Mesendoderm (in vitro differentiated cells): ENCODE measurements at regions not wholly inside any gene's neighbourhood (a gene's known extent, or its start where the extent isn't known, plus 50 kb on each side); places are given as distances from the start of the nearest gene placed in this dataset.
A peak's percentile ranks its signal among the peaks of the same experiment; 100 is the strongest.

Experiments used
- DNase-seq: peaks from one replicate; pipeline ENCODE4 v3.0.0; 2013
- H2AK5ac ChIP-seq: 2 replicates; pipeline ENCODE4 v1.6.1; 2013; ENCODE audit warnings: low read length, inconsistent platforms
- H2BK120ac ChIP-seq: 2 replicates; pipeline ENCODE4 v1.6.1; 2013; ENCODE audit warnings: low read depth, mild to moderate bottlenecking, low read length, moderate library complexity, mixed read lengths
- H2BK15ac ChIP-seq: replicated peaks from 2 replicates; pipeline ENCODE4 v1.6.1; 2013; ENCODE audit warnings: low read depth, mild to moderate bottlenecking, moderate library complexity
- H2BK5ac ChIP-seq: 2 replicates; pipeline ENCODE4 v1.6.1; 2013; ENCODE audit warnings: low read length, inconsistent platforms
- H3K18ac ChIP-seq: 2 replicates; pipeline ENCODE4 v1.6.1; 2013; ENCODE audit warnings: mild to moderate bottlenecking, low read length, mixed read lengths
- H3K23ac ChIP-seq: one replicate; pipeline ENCODE4 v1.6.1; 2013; ENCODE audit warnings: low read length
- H3K27ac ChIP-seq: 2 replicates; pipeline ENCODE4 v1.5.1; 2013; ENCODE audit warnings: low read depth, mild to moderate bottlenecking, inconsistent platforms, low read length, moderate library complexity
- H3K27me3 ChIP-seq: 2 replicates; pipeline ENCODE4 v1.6.1; 2013; ENCODE audit warnings: low read length, control low read depth, mild to moderate bottlenecking, inconsistent platforms; ENCODE audit not compliant: insufficient read depth, poor library complexity
- H3K36me3 ChIP-seq: 2 replicates; pipeline ENCODE4 v1.6.1; 2013; ENCODE audit warnings: low read length, inconsistent platforms; ENCODE audit not compliant: control insufficient read depth, insufficient read depth
- H3K4ac ChIP-seq: one replicate; pipeline ENCODE4 v1.6.1; 2013; ENCODE audit warnings: low read depth, mild to moderate bottlenecking, low read length, moderate library complexity
- H3K4me1 ChIP-seq: 2 replicates; pipeline ENCODE4 v1.6.1; 2013; ENCODE audit warnings: low read depth, low read length, inconsistent platforms; ENCODE audit not compliant: control insufficient read depth
- H3K4me2 ChIP-seq: 2 replicates; pipeline ENCODE4 v1.6.1; 2013; ENCODE audit warnings: low read length
- H3K4me3 ChIP-seq: 2 replicates; pipeline ENCODE4 v1.5.1; 2013; ENCODE audit warnings: mild to moderate bottlenecking, low read length
- H3K56ac ChIP-seq: one replicate; pipeline ENCODE4 v1.6.1; 2013; ENCODE audit warnings: low read length
- H3K79me1 ChIP-seq: 2 replicates; pipeline ENCODE4 v1.6.1; 2013; ENCODE audit warnings: low read length, inconsistent platforms
- H3K79me2 ChIP-seq: 2 replicates; pipeline ENCODE4 v1.6.1; 2013; ENCODE audit warnings: mild to moderate bottlenecking, low read length; ENCODE audit not compliant: control insufficient read depth, insufficient read depth
- H3K9ac ChIP-seq: 2 replicates; pipeline ENCODE4 v1.6.1; 2013; ENCODE audit warnings: low read length, inconsistent platforms
- H4K5ac ChIP-seq: one replicate; pipeline ENCODE4 v1.6.1; 2013; ENCODE audit warnings: low read length
- H4K8ac ChIP-seq: one replicate; pipeline ENCODE4 v1.6.1; 2013; ENCODE audit warnings: low read depth, mild to moderate bottlenecking, control low read depth, low read length, moderate library complexity
- WGBS: extraction: QIAGEN DNeasy Blood & Tissue Kit; methylation state at CpG from one replicate; pipeline ENCODE4 v1.1.7; 2013; ENCODE audit warnings: low lambda C conversion rate, missing lambda C conversion rate; ENCODE audit not compliant: insufficient coverage; ENCODE audit errors: extremely low coverage; 5-methylcytosine and 5-hydroxymethylcytosine counted together

GRCh38 chr20:52494244-52494643 is 302.7 kb upstream of the ZFP64 start:
- Histone ChIP-seq H3K56ac (no peak overlapping the region), H3K23ac (no peak overlapping the region), H3K79me2 (no peaks in the 10 kb centered on the region), H2BK120ac (no peak overlapping the region), H3K18ac (no peak overlapping the region), H3K4me3 (no peak overlapping the region), H4K5ac (no peak overlapping the region), H3K27ac (no peak overlapping the region), H3K4ac (no peak overlapping the region), H3K9ac (no peak overlapping the region), H3K27me3 (no peaks in the 10 kb centered on the region), H3K4me1 (no peaks in the 10 kb centered on the region), H3K36me3 (no peaks in the 10 kb centered on the region), H3K79me1 (no peaks in the 10 kb centered on the region), H2BK5ac (no peak overlapping the region), H2AK5ac (no peak overlapping the region), H2BK15ac (no peak overlapping the region), H3K4me2 (no peak overlapping the region), H4K8ac (no peak overlapping the region)
- DNase-seq, result no peak
- no CpG with 5 or more reads among the region's 13 CpGs for WGBS

- H4K5ac ChIP-seq, result no peak overlapping the region
- no peak overlapping the region for H3K18ac ChIP-seq
- no peak overlapping the region for H3K23ac ChIP-seq
- no peak overlapping the region for H3K4ac ChIP-seq
- H4K8ac ChIP-seq, result no peak overlapping the region
- no peak overlapping the region for H2BK120ac ChIP-seq
- no peaks in the 10 kb centered on the region for H3K79me1 ChIP-seq
- no peak overlapping the region for H2BK15ac ChIP-seq
- H3K4me3 ChIP-seq, result no peak overlapping the region
- H2AK5ac ChIP-seq, result no peak overlapping the region
- WGBS, result no CpG with 5 or more reads among the region's 9 CpGs
- H3K27me3 ChIP-seq, result no peaks in the 10 kb centered on the region
- no peaks in the 10 kb centered on the region for H3K36me3 ChIP-seq
- no peak overlapping the region for H3K27ac ChIP-seq
- no peaks in the 10 kb centered on the region for H3K4me1 ChIP-seq
- no peak overlapping the region for H3K56ac ChIP-seq
- no peaks in the 10 kb centered on the region for H3K79me2 ChIP-seq
- H2BK5ac ChIP-seq, result no peak overlapping the region
- no peak for DNase-seq
- no peak overlapping the region for H3K9ac ChIP-seq
- H3K4me2 ChIP-seq, result no peak overlapping the region
Measured at GRCh38 chr20:52493171-52493721, 301.7 kb upstream of the ZFP64 start.

GRCh38 chr20:52490711-52491430 is 299.3 kb upstream of the ZFP64 start:
- Histone ChIP-seq H3K4me2 (no peak overlapping the region), H2AK5ac (no peak overlapping the region), H3K56ac (no peak overlapping the region), H4K8ac (no peak overlapping the region), H3K27me3 (no peaks in the 10 kb centered on the region), H4K5ac (no peak overlapping the region), H2BK120ac (no peak overlapping the region), H3K23ac (no peak overlapping the region), H3K4me1 (no peaks in the 10 kb centered on the region), H3K36me3 (no peaks in the 10 kb centered on the region), H3K4ac (no peak overlapping the region), H3K9ac (no peak overlapping the region), H3K79me1 (no peaks in the 10 kb centered on the region), H2BK5ac (no peak overlapping the region), H2BK15ac (no peak overlapping the region), H3K4me3 (no peak overlapping the region), H3K18ac (no peak overlapping the region), H3K27ac (no peak overlapping the region), H3K79me2 (no peaks in the 10 kb centered on the region)
- DNase-seq, result peak; percentile 85
- no CpG with 5 or more reads among the region's 10 CpGs for WGBS

- Histone ChIP-seq H3K27me3 (no peaks in the 10 kb centered on the region), H3K4me1 (no peaks in the 10 kb centered on the region), H3K4me2 (no peak overlapping the region), H2BK120ac (no peak overlapping the region), H3K9ac (no peak overlapping the region), H3K56ac (no peak overlapping the region), H3K79me1 (no peaks in the 10 kb centered on the region), H3K27ac (no peak overlapping the region), H3K4me3 (no peak overlapping the region), H3K18ac (no peak overlapping the region), H4K5ac (no peak overlapping the region), H3K4ac (no peak overlapping the region), H3K23ac (no peak overlapping the region), H4K8ac (no peak overlapping the region), H2BK5ac (no peak overlapping the region), H3K36me3 (no peaks in the 10 kb centered on the region), H2AK5ac (no peak overlapping the region), H2BK15ac (no peak overlapping the region), H3K79me2 (no peaks in the 10 kb centered on the region)
- WGBS, result no CpG with 5 or more reads among the region's 2 CpGs
- DNase-seq, result peak; percentile 37
Measured at GRCh38 chr20:52484438-52484837, 292.9 kb upstream of the ZFP64 start.

GRCh38 chr20:52483382-52483781 is 291.8 kb upstream of the ZFP64 start:
- Histone ChIP-seq H3K4me3 (no peak overlapping the region), H2AK5ac (no peak overlapping the region), H4K8ac (no peak overlapping the region), H3K23ac (no peak overlapping the region), H2BK15ac (no peak overlapping the region), H3K18ac (no peak overlapping the region), H3K79me1 (no peaks in the 10 kb centered on the region), H2BK5ac (no peak overlapping the region), H3K56ac (no peak overlapping the region), H3K27ac (no peak overlapping the region), H4K5ac (no peak overlapping the region), H2BK120ac (no peak overlapping the region), H3K79me2 (no peaks in the 10 kb centered on the region), H3K27me3 (no peaks in the 10 kb centered on the region), H3K4ac (no peak overlapping the region), H3K36me3 (no peaks in the 10 kb centered on the region), H3K4me2 (no peak overlapping the region), H3K9ac (no peak overlapping the region), H3K4me1 (no peaks in the 10 kb centered on the region)
- DNase-seq, result no peak
- WGBS, result no CpG with 5 or more reads among the region's 1 CpG

- Histone ChIP-seq H3K56ac (no peak overlapping the region), H3K36me3 (no peaks in the 10 kb centered on the region), H3K79me1 (no peaks in the 10 kb centered on the region), H2BK5ac (no peak overlapping the region), H3K79me2 (no peaks in the 10 kb centered on the region), H3K9ac (no peak overlapping the region), H3K4me1 (no peaks in the 10 kb centered on the region), H3K27ac (no peak overlapping the region), H3K4me2 (no peak overlapping the region), H3K23ac (no peak overlapping the region), H2BK120ac (no peak overlapping the region), H2AK5ac (no peak overlapping the region), H4K8ac (no peak overlapping the region), H2BK15ac (no peak overlapping the region), H3K27me3 (no peaks in the 10 kb centered on the region), H4K5ac (no peak overlapping the region), H3K18ac (no peak overlapping the region), H3K4ac (no peak overlapping the region), H3K4me3 (no peak overlapping the region)
- no peak for DNase-seq
- no CpG with 5 or more reads among the region's 5 CpGs for WGBS
Measured at GRCh38 chr20:52482044-52482443, 290.5 kb upstream of the ZFP64 start.
